Umbilical cord (tissue), 1 donor: ENCODE measurements at regions not wholly inside any gene's neighbourhood (a gene's known extent, or its start where the extent isn't known, plus 50 kb on each side); places are given as distances from the start of the nearest gene placed in this dataset.

Experiments
- DNase-seq: peaks from one replicate; pipeline ENCODE4 v3.0.0-alpha.2; 2015; ENCODE audit warnings: low spot score

DNA sequence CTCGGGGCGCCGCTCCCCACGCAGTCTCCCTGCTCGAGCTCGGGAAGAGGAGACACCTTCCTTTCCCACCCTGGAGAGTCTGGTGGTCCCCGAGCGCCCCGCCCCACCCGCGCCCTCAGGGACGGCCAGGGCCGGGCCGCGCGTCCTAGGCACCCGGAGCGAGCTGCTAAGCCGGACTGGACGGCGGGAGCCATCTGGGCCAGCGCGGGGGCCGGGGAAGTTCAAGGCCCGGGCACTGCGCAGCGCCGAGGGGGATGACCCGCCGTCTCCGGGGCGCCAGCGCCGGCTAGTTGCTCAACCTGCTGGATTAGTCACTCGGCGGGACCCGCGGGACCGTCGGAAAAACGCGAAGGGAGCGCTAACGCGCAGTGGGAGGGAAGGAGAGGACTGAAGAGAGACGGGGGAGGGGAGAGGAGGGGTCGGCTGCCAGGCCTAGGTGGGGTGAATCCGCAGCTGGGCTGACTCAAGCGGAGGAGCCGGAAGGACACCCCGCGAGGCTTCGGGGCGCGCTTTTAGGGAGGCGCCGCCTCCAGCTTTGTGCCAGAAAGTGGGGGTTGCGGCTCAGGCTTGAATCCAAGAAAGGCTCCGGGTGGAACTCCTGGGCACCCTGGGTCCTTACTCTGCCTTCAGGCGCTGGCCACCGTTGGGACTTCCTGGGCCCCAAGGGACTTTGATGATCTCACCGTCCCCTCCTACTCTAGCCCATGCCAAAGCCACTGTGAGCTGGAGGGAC lies 75.7 kb upstream of the FOXP4 start:
- DNase-seq, result no peak

DNA sequence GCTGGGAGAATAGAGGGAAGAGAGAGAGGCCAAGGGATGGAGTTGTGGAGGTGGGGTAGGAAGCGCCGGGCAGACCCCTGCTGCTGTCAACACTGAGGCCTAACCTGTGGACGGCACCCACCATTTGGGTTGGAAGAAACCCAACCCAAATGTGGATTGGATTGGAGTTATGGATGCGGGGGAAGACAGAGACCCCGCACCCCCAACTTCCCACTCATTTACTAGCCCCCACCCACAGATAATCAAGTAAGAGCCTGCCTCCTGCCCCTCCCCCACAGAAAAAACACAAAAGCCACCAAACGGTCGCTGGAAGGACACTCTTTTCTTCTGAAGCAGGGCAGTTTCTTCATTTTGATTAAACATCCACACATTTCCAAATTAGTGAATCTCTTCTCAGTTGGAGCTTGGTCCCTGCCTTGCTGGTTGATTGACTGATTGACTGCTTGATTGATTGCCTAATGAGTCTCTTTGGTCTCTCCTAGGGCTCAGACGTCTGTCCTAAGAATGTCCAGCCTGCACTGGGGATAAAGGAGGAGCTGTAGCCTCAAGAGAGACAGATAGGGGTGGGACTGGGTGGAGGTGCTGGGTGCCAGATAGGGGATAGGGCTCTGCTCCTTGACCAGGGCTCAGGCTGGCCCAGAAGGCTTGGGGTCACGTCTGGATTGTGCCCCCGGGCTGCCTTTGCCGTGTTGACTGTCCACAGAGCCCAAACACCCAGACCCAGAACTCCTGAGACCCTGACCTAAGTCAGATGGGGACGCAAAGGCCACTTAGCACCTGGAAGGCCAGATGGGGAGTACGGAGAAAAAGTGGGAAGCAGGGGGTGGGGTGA lies 74.9 kb upstream of the FOXP4 start:
- no peak for DNase-seq

DNA sequence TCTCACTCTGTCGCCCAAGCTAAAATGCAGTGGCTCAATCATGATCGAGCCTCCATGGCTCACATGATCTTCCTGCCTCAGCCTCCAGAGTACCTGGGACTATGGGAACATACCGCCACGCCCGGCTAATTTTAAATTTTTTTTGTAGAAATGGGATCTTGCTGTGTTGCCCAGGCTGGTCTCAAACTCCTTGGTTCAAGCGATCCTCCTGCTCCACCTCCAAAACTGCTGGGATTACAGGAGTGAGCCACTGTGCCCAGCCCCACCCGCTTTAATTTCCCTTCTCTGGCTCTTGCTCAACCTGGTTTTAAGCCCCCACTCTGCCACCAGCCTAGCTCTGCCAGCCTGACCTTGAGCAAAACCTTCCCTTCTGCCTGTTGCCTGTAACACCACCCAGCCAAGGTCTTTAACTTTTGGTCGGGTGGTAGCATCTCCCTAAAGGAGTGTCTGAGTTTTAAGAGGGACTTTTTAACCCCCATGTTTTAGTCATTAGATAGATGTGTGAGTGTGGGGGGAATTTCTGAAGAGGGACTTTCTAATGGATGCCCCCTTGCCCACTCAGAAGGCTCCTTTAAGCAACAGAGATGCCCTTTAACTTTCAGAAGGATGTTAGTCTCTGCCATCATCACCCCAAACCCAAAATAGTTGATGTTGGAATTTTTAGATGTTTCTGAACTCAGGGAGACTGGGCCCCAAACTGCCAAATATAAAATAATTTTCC lies 71.8 kb upstream of the FOXP4 start:
- no peak for DNase-seq

DNA sequence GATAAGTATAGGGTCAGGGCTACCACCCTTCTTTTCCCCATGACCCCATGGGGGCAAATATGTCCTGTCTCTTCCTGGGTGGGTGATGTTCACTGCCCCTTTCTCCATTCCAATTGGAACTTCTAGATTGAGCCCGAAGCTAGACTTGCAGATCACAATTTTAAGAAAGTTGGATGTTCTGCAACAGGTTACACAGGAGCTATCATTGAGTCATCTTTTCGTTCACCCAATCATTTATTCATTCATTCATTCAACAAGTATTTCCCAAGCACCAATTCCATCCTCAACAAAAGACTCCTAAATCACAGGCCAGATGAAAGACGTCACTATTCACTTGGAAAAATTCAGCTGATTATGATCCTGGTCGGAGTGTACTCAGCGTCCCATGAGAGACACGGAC lies 71.0 kb upstream of the FOXP4 start:
- no peak for DNase-seq

DNA sequence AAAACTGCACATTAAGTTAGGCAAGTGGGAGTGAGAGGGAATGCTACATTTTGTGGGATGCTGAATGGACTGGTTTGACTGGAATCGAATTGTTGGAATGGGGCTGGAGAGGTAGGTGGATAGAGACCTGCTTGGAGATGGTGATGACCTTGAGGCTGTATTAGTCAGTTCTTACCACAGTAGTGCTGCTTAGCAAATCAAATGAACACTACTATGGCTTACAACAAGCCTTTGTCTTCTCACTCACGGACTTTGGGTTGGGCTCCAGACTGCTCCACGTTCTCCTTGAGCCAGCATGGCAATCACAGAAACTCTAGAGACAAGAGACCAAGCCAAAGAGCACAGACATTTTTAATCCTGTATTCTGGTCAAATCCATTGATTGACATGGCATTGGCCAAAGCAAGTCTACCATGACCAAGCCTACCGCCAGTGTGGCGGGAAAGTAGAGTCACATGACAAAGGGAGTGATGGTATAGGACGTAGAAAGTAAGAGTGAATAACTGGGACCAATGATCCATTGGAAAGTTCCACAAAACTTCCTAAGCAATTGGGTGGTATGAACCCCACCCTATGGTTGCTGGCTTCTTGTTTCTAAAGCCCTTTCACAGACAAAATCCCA lies 70.3 kb upstream of the FOXP4 start:
- DNase-seq, result no peak

DNA sequence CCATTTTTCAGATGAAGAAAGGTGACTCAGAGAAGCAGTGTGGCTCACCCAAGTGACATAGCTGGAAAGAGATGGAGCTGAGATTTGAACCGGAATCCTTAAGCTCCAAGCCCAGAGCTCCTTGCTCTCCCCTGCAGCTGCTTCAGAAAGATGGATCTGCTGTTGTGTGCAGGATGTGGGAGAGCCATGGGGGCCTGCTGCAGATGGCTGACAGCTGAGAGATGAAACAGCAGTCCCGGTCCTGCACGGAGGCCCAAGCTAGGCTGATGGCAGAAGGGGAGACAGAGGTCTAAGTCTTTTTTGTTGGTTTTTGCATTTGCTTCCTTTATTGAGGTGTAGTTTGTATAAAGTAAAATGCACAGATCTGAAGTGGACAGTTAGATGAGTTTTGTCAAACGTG lies 69.8 kb upstream of the FOXP4 start:
- no peak for DNase-seq

DNA sequence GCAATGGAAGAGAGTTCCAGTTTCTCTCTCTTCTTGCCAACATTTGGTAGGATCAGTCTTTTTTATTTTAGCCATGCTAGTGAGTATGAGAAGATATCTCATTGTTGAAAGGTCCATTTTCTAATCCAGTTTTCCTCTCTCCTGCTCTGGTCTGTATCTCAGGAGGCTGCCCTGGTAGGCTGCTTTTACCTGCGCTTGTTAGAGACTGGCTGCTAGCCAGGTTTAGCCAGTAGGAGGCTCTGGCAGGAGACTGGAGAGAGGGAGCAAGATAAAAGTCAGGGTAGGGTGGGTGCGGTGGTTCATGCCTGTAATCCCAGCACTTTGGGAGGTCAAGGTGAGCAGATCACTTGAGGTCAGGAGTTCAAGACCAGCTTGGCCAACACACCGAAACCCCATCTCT lies 68.6 kb upstream of the FOXP4 start:
- no peak for DNase-seq

DNA sequence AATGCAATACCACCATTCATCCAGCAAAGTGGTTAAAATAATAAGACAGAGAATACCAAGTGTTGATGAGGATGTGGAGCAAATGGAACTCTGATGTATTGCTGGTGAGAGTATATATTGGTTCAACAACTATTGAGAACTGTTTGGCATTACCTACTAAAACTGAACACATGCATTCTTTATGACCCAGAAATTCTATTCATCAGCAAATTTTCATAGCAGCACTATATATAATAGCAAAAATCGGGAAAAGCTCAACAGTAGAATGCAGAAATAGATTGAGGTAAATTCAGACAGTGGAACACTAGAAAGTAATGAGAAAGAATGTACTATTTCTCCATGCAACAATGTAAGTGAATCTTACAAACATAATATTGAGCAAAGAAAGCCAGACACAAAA lies 62.2 kb upstream of the FOXP4 start:
- DNase-seq, result no peak

DNA sequence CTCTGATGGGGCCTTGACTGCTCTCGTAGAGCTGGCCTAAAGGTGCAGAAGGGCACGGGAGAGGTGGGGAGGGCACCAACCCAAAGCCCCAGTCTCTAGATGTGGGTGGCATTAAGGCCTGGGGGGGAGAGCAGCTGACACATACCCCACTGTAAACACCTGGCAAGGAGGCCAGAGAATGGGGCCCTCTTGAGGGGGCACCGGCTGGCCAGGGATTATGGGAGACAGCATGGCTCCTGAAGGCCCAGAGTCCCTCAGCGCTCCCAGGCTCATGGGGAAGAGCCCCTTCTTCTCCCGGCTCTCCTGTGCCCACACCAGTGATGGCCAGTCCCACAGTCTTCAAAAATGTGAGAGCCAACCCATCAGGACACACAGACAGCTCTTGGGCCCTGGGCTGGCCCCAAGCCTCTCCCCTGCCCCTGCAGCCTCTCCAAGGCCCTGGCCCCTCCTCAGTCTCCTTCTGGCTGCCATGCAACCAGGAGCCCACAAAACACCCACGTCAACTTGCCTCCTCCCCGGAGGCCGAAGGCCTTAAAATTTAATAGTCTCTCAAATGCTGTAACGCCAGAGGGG lies 58.2 kb upstream of the FOXP4 start:
- DNase-seq, result no peak

DNA sequence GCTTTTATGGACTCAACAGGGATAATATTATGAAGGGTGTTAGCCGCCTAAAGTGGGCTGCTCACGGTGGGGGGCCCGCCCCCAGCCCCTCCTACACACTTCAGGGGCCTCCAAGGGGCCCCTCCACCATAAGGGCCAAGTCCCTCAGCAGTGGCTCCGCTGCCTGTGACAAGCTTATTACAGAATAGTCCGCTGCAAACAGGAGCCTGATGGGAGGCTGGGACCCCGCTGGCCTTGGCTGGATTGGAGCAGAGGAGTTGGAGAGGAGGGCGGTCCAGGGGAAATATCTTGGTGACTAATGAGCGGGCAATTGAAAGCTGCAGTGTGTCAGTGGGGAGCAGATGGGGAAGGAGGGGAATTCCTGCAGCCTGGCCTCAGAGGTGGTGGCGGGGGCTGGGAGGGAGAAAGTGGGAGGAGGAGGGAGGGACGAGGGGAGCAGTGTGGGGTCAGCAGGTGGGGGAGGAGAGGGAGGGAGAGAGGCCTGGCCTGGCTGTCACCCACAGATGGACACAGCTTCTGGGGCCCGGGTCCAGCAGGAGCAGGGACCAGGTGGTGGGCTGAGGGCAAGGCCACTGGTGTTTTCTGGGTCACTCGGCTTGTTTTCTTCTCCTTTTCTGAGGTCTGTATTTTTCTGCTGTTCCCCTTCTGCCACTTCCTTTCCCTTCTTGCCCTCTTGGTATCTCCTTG lies 57.6 kb upstream of the FOXP4 start:
- peak; percentile 64 for DNase-seq

DNA sequence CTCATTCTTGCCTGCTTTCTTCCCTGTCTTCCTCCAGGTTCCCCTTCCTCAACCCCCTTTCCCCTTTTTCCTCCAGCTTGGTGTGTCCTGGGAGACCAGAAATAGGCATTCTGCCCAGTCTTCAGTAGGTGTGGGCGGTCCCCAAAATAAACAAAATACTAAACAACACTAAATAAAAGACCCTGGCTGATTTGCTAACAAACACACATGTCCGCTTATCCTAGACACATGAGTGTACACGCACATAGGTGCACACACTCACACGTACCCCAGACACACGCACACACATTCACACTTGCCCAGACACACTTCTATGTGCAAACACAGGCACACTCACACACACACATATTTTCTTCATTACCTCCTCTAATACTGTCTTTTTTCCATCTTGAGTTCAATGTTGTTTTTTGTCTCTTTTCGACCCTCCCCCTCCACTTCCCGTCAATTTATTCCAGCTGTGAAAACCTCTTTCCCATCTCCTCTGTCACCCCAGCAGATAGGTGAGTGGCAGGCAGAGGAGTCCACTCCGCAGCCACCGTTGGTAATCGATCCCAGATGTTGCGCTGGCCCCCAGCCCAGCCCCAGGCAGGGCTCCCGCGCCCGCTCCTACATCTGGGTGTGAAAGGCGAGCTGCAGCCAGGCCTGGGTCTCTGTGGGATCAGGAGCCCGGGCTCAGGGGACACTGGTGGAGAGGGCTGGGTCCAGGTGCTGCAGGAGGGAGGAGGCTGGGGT lies 56.9 kb upstream of the FOXP4 start:
- no peak for DNase-seq

DNA sequence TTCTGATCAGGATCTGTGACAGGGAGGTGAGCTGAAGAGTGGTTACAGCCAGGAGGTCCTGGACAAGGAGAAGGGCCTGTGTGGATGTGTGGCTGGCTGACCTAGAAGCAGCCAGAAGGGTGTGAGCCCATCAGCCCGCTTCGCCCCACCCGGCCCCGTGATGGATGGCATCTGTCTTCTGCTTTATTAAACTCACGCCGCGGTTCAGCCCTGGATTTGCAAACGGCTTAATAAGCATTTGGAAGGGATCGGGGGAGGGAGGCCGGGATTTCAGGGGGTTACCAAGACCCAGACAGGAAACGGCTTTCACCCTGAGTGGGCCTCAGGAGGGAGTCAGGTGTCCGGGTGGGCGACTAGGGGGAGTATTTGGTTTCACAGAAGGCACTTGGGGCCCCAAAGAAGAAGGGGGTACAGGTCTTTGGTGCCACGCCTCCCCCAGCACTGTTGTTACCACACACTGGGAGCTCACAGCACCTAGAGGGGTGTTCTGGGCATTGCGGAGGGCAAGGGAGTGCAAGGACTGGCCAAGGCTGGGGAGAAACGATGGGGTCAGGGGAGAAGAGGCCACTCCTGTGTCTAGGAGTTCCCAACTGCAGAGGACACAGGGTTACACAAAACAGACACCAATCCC lies 53.8 kb upstream of the FOXP4 start:
- peak; percentile 61 for DNase-seq

DNA sequence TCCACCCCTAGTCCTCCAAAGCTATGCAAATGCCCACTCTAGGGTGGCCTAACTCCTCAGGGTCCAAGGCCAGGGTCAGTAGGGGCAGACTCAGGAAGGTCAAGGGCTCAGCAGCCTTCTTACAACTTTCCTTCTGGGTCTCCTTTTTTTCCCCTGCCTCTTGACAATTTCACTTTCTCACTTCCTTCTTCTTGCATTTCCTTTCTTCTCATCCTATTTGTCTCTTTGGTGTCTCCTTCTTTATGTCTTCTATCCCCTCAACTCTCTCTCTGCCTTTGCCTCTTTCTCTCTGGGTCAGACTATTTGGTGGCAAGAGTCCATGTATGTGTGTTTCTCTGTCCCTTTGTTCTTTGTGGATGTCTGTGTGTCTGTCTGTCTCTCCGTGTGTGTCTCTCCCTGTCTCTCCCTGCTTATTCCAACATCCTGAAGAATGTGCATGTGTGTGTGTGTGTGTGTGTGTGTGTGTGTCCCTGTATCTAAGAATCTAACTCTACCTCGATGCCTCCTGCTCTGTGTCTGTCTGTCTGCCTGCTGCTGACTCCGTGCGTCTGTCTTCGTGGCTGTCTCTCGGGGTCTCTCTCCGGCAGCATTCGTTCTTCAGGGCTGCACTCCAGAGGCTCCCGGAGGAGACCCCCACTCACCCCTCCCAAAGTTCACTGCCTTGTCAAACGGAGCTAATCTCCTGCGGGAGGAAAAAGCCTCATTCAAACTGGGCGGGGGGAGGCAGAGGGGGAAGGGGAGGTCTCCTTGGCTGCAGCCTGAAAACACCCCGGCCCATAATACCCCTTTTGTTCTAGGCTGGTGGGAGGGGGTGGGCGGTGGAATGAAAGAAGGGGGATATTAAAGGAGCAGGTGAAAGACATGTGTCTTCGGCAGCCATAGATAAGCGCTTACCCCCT lies 51.7 kb upstream of the FOXP4 start:
- no peak for DNase-seq
